KMS-11 (cell line): ENCODE measurements at regions not wholly inside any gene's neighbourhood (a gene's known extent, or its start where the extent isn't known, plus 50 kb on each side); places are given as distances from the start of the nearest gene placed in this dataset.

Experiments used
- H2AFZ ChIP-seq: fragments of 200-600 bp; sonication (generic); 2 replicates; pipeline ENCODE4 v1.6.1; 2016; ENCODE audit warnings: antibody characterized with exemption, mixed run types, low read depth
- H3K27ac ChIP-seq: fragments of 200-600 bp; sonication (generic); 2 replicates; pipeline ENCODE4 v1.6.1; 2016; ENCODE audit warnings: mild to moderate bottlenecking, mixed run types
- H3K27me3 ChIP-seq: fragments of 200-600 bp; sonication (generic); 2 replicates; pipeline ENCODE4 v1.6.1; 2017; ENCODE audit warnings: mild to moderate bottlenecking, low read depth, mixed run types, moderate library complexity; ENCODE audit not compliant: insufficient read depth
- H3K36me3 ChIP-seq: fragments of 200-600 bp; sonication (generic); 2 replicates; pipeline ENCODE4 v1.6.1; 2017; ENCODE audit warnings: mild to moderate bottlenecking, mixed run types; ENCODE audit not compliant: insufficient read depth
- H3K4me1 ChIP-seq: fragments of 200-600 bp; sonication (generic); 2 replicates; pipeline ENCODE4 v1.6.1; 2016; ENCODE audit warnings: mild to moderate bottlenecking, low read depth, mixed run types; ENCODE audit not compliant: poor library complexity, severe bottlenecking
- H3K4me2 ChIP-seq: fragments of 200-600 bp; sonication (generic); 2 replicates; pipeline ENCODE4 v1.7.0; 2016; ENCODE audit warnings: mild to moderate bottlenecking, mixed run types
- H3K4me3 ChIP-seq: fragments of 200-600 bp; sonication (generic); IDR thresholded peaks from 2 replicates; pipeline ENCODE4 v1.6.1; 2017; ENCODE audit warnings: low read depth, low read length, mixed read lengths; ENCODE audit not compliant: insufficient read depth
- H3K79me2 ChIP-seq: fragments of 200-600 bp; sonication (generic); 2 replicates; pipeline ENCODE4 v1.6.1; 2016; ENCODE audit warnings: low read depth, mixed run types; ENCODE audit not compliant: insufficient read depth
- H3K9ac ChIP-seq: fragments of 200-600 bp; sonication (generic); 2 replicates; pipeline ENCODE4 v1.6.1; 2016; ENCODE audit warnings: mild to moderate bottlenecking, mixed run types
- H4K20me1 ChIP-seq: fragments of 200-600 bp; sonication (generic); 2 replicates; pipeline ENCODE4 v1.6.1; 2016; ENCODE audit warnings: mild to moderate bottlenecking, mixed run types; ENCODE audit not compliant: insufficient read depth
- CTCF ChIP-seq: fragments of 200-600 bp; sonication (generic); conservative IDR thresholded peaks from 2 replicates; pipeline ENCODE4 v1.6.1; 2017; ENCODE audit warnings: low read depth, mild to moderate bottlenecking, antibody characterized with exemption, low read length, moderate library complexity, mixed read lengths

DNA sequence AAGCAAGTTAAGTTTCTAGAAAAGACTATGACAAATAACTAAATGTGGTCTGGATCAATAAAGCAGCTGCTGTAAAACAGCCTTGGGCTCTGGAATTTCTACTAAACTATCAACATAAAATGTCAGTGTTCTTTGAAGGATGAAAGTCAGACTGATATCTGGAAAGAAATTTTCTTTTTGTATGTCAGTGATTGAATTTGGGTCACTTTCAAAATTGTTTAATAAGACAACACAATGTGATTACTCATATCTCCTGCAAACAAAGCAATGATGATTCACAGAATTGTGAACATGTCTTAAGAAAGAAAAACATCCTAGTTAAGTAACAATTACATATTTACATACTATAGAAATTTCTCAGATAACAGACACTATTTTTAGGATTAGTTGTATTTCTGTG, 826.4 kb downstream of the PLA2G4A start:
- no peak overlapping the region for H2AFZ ChIP-seq
- H3K4me3 ChIP-seq, result no peak overlapping the region
- H3K4me1 ChIP-seq, result no peaks in the 10 kb centered on the region
- no peak overlapping the region for H3K27ac ChIP-seq
- no peaks in the 10 kb centered on the region for H3K36me3 ChIP-seq
- no peak overlapping the region for H3K9ac ChIP-seq
- no peaks in the 10 kb centered on the region for H4K20me1 ChIP-seq
- no peak for TF ChIP-seq CTCF
- H3K79me2 ChIP-seq, result no peaks in the 10 kb centered on the region
- H3K4me2 ChIP-seq, result no peak overlapping the region
- H3K27me3 ChIP-seq, result no peaks in the 10 kb centered on the region

GRCh38 chr1:187665483-187665882, 836.7 kb downstream of the PLA2G4A start:
- Histone ChIP-seq H2AFZ (no peak overlapping the region), H3K4me3 (no peak overlapping the region), H3K27ac (no peak overlapping the region), H4K20me1 (no peaks in the 10 kb centered on the region), H3K36me3 (no peaks in the 10 kb centered on the region), H3K4me1 (no peaks in the 10 kb centered on the region), H3K79me2 (no peaks in the 10 kb centered on the region), H3K4me2 (no peak overlapping the region), H3K27me3 (no peaks in the 10 kb centered on the region), H3K9ac (no peak overlapping the region)
- no peak for TF ChIP-seq CTCF

DNA sequence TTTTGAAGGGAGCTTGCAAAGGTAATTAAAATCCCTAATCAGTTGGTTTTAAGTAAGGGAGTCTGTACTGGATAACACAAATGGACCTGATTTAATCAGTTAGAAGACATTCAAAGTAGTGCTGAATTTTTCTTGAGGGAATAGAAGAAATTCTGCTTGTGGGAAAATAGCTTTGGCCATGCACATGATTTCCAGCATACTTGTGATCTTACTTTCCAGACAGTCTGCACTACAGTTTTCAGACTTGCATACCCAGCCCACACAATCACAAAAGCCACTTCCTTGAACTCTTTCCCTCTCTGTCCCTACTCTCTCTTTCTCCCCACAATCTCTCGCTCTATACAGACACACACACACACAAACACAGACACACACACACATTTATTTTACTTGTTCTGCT, 852.1 kb downstream of the PLA2G4A start:
- no peaks in the 10 kb centered on the region for H3K4me1 ChIP-seq
- H3K9ac ChIP-seq, result no peak overlapping the region
- no peak overlapping the region for H3K4me3 ChIP-seq
- no peak overlapping the region for H3K27ac ChIP-seq
- no peaks in the 10 kb centered on the region for H3K27me3 ChIP-seq
- no peaks in the 10 kb centered on the region for H4K20me1 ChIP-seq
- TF ChIP-seq CTCF, result no peak
- no peak overlapping the region for H3K4me2 ChIP-seq
- no peaks in the 10 kb centered on the region for H3K36me3 ChIP-seq
- no peaks in the 10 kb centered on the region for H3K79me2 ChIP-seq
- H2AFZ ChIP-seq, result no peak overlapping the region

- H3K4me2 ChIP-seq, result no peak overlapping the region
- no peaks in the 10 kb centered on the region for H3K27me3 ChIP-seq
- H3K36me3 ChIP-seq, result no peaks in the 10 kb centered on the region
- H2AFZ ChIP-seq, result no peak overlapping the region
- H3K9ac ChIP-seq, result no peak overlapping the region
- H3K27ac ChIP-seq, result no peak overlapping the region
- no peaks in the 10 kb centered on the region for H3K4me1 ChIP-seq
- H3K4me3 ChIP-seq, result no peak overlapping the region
- H3K79me2 ChIP-seq, result no peaks in the 10 kb centered on the region
- no peak for TF ChIP-seq CTCF
- no peaks in the 10 kb centered on the region for H4K20me1 ChIP-seq
Measured at GRCh38 chr1:187682112-187682511, 853.4 kb downstream of the PLA2G4A start.

DNA sequence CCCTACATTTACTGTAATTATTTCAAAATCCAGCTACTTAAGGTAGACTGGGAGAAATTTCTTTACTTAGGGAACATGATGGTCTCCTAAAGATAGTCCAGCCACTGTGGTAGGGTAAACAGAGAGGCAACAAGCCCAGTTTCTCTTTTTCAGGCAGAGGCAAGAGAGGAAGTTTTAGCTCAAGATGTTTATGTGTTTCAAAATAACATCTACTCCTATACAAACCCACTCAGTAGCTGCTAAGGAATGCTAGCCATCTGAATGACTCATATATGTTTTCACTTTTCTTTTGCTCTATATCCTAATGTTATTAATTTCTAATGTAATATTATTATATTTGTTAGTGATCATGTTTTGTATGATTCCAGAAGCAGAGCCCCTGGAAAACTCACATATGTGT, 856.6 kb downstream of the PLA2G4A start:
- H2AFZ ChIP-seq, result no peak overlapping the region
- no peaks in the 10 kb centered on the region for H3K4me1 ChIP-seq
- H4K20me1 ChIP-seq, result no peaks in the 10 kb centered on the region
- H3K4me2 ChIP-seq, result no peak overlapping the region
- H3K36me3 ChIP-seq, result no peaks in the 10 kb centered on the region
- no peaks in the 10 kb centered on the region for H3K79me2 ChIP-seq
- H3K9ac ChIP-seq, result no peak overlapping the region
- H3K4me3 ChIP-seq, result no peak overlapping the region
- H3K27ac ChIP-seq, result no peak overlapping the region
- no peaks in the 10 kb centered on the region for H3K27me3 ChIP-seq
- no peak for TF ChIP-seq CTCF
